ENCODE measurements at regions not wholly inside any gene's neighbourhood (a gene's known extent, or its start where the extent isn't known, plus 50 kb on each side); places are given as distances from the start of the nearest gene placed in this dataset.

- Histone ChIP-seq H3K9ac (replicated peaks; ENCODE audit: extremely low read depth, insufficient read depth, low read length) (no peak overlapping the region), H3K4me1 (ENCODE audit: control insufficient read depth, extremely low read depth, insufficient read depth, low read length) (no peaks in the 10 kb centered on the region), H4K20me1 (replicated peaks; ENCODE audit: control insufficient read depth, extremely low read depth, insufficient read depth, low read length) (no peaks in the 10 kb centered on the region), H3K36me3 (ENCODE audit: control insufficient read depth in 2 of 2, extremely low read depth in 1 of 2, insufficient read depth in 2 of 2, low read length in 2 of 2) (no peaks in the 10 kb centered on the region), H3K27me3 (ENCODE audit: control insufficient read depth in 2 of 2, insufficient read depth in 2 of 2, low read length in 2 of 2) (no peaks in the 10 kb centered on the region), H3K79me2 (ENCODE audit: control insufficient read depth, insufficient read depth, low read length) (no peaks in the 10 kb centered on the region), H3K4me2 (ENCODE audit: insufficient read depth, low read length) (no peak overlapping the region), H2AFZ (ENCODE audit: low read depth, low read length) (no peak overlapping the region), H3K9me1 (replicated peaks; ENCODE audit: control insufficient read depth, extremely low read depth, insufficient read depth, low read length) (no peaks in the 10 kb centered on the region), H3K27ac (ENCODE audit: insufficient read depth, low read depth, low read length) (no peak overlapping the region), H3K4me3 (replicated peaks in 1 of 3; ENCODE audit: insufficient read depth in 1 of 3, low read depth in 1 of 3, low read length in 3 of 3) (no peak overlapping the region), H3K9me3 (replicated peaks; ENCODE audit: control insufficient read depth, insufficient read depth, low read length) (no peaks in the 10 kb centered on the region)
- ChIA-PET CTCF (interaction anchor here (1.1 to 1.6 kb wide), 2 partner anchors 11 to 229 kb away, joined by 3 to 4 read pairs; no protein-coding TSS in a partner anchor), POLR2A (no interaction called here)
- TF ChIP-seq JUN (IDR thresholded peaks at IDR 0.05; ENCODE audit: borderline replicate concordance, insufficient read depth, insufficient read length, low read depth) (no peak), GATA2 (IDR thresholded peaks at IDR 0.05; ENCODE audit: insufficient read depth, insufficient read length, low read depth, low read length) (no peak), FOS (IDR thresholded peaks at IDR 0.05; ENCODE audit: borderline replicate concordance, insufficient read depth, low read length) (no peak), EZH2 (IDR thresholded peaks at IDR 0.05; ENCODE audit: borderline replicate concordance, low read depth, low read length, severe bottlenecking) (no peak), POLR2AphosphoS5 (IDR thresholded peaks at IDR 0.05; ENCODE audit: insufficient read depth, low read depth, low read length) (no peak), CTCF (IDR thresholded peaks at IDR 0.05; ENCODE audit: extremely low read depth in 1 of 2, insufficient read depth in 1 of 2, low read depth in 1 of 2, low read length in 2 of 2) (no peak), MYC (IDR thresholded peaks at IDR 0.05; ENCODE audit: low read depth, low read length) (no peak), MAX (IDR thresholded peaks at IDR 0.05; ENCODE audit: insufficient read depth, insufficient read length) (no peak), POLR2A (IDR thresholded peaks at IDR 0.05; ENCODE audit: low read depth, low read length) (no peak)
- no TSS peak for BruUV-seq (replicated peaks)
- dilution Hi-C loops (cut with MboI; ENCODE audit: extremely low pct_ligation_motif_present, low sequenced_read_pairs) (no loop called here), intact Hi-C loops (cut with micrococcal nuclease) (no loop called here)
- DNase-seq (ENCODE audit: low read depth, low spot score): no peak
- FAIRE-seq: no peak
These were observed 208.1 kb upstream of the HAAO start for GRCh38 chr2:43000242-43001054.

Measured in endothelial cell of umbilical vein (primary cell).